ENCODE measurements at regions not wholly inside any gene's neighbourhood (a gene's known extent, or its start where the extent isn't known, plus 50 kb on each side); places are given as distances from the start of the nearest gene placed in this dataset.

DNA sequence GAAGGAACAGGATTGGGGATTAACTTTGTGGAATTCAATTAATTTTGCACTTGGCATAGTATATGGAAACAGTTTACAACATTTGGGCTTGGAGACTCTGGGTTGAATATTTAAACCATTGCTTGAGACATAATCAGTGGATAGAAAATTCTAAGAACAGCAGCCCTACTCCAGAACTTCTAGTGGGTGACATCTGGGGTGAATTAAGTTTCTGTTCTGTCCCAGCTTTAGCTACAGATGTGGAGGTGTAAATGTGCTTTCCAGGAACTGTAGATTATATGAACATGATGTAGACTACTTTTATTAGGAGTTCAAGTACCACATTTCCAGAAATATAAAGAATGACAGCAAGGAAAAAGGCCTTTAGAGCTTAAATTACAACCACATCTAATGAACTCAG lies 51.9 kb upstream of the SKAP2 start:
- TF ChIP-seq, protein P1, sequence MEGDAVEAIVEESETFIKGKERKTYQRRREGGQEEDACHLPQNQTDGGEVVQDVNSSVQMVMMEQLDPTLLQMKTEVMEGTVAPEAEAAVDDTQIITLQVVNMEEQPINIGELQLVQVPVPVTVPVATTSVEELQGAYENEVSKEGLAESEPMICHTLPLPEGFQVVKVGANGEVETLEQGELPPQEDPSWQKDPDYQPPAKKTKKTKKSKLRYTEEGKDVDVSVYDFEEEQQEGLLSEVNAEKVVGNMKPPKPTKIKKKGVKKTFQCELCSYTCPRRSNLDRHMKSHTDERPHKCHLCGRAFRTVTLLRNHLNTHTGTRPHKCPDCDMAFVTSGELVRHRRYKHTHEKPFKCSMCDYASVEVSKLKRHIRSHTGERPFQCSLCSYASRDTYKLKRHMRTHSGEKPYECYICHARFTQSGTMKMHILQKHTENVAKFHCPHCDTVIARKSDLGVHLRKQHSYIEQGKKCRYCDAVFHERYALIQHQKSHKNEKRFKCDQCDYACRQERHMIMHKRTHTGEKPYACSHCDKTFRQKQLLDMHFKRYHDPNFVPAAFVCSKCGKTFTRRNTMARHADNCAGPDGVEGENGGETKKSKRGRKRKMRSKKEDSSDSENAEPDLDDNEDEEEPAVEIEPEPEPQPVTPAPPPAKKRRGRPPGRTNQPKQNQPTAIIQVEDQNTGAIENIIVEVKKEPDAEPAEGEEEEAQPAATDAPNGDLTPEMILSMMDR (optimal IDR thresholded peaks at IDR 0.05 in 1 of 3, IDR thresholded peaks at IDR 0.05 in 1 of 3, conservative IDR thresholded peaks at IDR 0.05 in 1 of 3; ENCODE audit: extremely low read depth in 1 of 3, insufficient read depth in 2 of 3, low read length in 3 of 3) = no peak
- no peak for TF ChIP-seq EZH2 (IDR thresholded peaks at IDR 0.05; ENCODE audit: low read length)
